Superior temporal gyrus (tissue), 1 donor: ENCODE measurements at regions not wholly inside any gene's neighbourhood (a gene's known extent, or its start where the extent isn't known, plus 50 kb on each side); places are given as distances from the start of the nearest gene placed in this dataset.
"Not testable (repeated sequence)": the region's sequence is repeated elsewhere in the genome, so short reads cannot be mapped to it uniquely, and the experiment has no call there.

Experiments used
- DNase-seq: peaks from one replicate; pipeline ENCODE4 v3.0.0-alpha.2; 2016; ENCODE audit errors: extremely low spot score

DNA sequence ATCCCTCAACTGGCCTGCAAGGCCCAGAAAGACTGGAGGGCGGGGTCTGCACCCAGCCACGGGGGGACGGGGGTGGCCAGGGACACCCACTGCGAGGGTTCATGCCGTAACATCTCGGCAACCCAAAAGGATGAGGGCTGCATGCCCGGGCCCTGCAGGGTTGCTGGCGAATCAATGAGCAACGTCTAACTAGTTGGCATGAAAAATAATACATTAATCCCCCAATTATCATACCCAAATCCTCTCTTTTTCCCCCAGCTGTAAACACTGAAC is 232.2 kb downstream of the TUBA3C start:
- no peak for DNase-seq

DNA sequence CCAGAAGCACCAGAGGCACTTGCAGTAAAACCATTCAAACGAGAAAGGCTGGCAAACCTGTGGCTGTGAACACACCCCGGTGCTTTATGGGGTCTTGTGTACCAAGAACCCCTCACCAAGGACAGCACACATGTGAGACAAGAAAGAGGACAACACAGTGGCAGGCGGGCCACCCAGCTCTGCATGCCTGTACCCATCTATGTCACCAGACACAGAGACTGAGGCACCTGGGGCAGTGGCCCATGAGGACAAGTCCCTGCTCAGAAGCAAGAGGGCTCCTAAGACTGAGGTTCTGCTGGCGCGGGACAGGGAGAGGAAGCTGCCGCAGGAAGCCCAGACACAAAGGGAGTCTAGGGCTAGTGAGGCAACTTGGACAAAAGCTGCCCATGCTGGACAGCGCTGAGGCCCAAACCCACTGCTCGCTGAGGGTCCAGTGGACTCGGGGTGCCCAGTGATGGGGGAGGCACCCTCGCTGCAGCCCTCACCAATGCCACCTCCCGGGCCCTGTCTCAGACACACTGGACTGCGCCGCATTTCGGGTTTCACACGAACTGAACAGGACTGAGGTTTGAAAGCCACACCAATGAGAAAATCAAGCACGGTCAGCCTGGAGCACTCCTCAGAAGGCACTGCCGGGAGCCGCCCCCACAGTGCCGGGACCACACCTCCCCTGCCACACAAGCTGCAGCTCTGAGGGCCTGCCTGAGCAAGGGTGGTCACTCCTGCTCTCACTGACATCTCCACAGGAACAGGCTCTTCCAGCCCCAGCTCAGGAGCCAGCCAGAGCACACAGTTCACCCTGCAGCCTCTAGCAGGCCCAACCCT is 232.7 kb downstream of the TUBA3C start:
- no peak for DNase-seq

DNA sequence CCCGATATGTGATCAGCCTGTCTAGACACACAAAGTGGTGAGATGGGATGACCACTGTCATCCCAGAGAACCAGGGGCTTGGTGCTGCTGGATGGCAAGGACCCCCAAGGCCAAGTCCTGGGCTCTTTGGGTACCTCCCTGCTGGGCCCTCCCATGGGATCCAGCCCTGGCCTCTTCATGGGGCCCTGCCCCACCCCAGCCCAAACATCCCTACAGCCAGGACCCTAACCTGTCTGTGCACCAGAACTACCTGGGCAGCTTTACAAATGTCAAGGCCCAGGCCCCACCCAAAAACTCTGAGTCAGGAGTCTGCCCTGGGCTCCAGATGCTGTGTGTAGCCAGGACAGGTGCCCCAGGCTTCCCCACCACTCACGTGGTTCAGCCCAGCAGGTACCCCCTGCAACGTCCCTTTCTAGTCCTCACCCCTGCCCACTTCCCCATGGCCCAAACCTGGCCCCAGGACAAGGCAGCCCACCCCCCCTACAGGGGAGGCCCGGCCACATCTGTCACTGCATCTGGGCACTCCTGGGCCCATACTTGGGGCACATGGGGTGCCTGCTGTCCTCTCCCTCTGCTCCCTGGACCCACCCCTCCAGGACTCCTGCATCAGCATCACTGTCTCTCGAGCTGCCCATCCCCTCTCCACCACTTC is 233.5 kb downstream of the TUBA3C start:
- no peak for DNase-seq

DNA sequence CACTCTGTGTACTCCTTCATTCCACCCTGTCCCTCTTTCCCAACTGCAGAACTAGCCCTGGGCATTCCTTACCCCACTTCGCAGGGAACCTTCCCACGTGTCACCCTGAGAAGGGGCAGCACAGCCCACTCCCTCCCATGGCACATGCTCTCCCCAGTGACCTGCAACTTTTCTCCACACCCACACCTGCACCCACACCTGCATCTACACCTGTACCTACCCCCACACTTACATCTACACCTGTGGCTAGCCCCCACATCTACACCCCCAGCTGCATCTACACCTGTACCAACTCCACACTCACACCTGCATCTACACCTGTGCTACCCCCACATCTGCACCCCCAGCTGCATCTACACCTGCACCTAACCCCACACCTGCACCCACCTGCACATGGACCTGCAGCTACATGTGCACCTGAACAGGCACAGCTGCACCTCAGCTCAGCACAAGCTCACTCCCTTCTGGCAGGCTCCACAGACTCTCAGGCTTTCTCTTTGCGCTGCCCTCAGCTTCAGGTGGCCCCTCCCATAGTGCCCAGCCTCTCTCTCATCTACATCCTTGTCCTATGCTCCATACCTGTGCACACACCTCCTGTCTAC is 234.1 kb downstream of the TUBA3C start:
- DNase-seq: no peak

DNA sequence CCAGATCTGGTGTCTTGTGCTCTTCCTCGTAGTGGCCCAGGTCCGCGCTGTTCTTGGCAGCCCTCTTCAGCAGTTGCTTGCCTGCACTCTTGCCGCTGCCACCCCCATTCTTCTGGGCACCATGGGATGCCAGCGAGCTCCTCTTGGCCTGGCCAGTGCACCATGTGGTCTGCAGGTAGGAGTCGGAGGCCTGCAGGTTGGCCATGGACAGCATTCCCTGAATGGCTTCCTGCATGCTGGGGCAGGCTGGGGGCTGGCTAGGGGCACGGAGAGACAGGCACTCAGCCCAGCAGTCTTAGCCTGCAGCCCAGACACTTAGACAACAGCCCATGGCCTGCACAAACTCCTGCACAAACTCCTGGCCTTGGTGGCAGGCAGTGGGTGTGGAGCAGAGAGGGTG is 234.9 kb downstream of the TUBA3C start:
- no peak for DNase-seq

DNA sequence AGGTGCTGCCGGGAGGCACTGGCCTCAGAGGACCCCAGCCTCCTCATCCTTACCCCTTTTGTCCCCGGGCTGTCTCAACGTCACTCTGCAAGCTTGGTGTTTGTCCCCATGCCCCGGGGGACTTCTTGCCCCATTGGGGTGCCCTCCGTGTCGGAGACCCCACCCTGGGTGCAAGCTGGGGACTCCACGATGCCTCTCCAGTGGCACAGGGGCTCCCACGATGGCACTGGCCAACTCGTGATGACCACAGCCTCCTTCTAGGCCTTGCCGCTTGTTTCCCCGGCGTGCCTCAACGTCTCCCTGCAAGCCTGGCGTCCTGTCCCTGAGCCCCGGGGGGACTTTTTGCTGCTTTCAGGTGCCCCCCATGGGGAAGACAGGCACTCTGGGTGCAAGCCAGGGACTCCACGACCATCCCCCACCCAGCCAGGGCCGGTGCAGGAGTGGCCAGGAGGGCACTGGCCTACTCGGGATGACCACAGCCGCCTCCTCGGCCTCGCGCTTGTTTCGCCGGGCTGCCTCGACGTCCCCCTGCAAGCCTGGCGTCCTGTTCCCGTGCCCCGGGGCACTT is 237.0 kb downstream of the TUBA3C start:
- DNase-seq: no peak

DNA sequence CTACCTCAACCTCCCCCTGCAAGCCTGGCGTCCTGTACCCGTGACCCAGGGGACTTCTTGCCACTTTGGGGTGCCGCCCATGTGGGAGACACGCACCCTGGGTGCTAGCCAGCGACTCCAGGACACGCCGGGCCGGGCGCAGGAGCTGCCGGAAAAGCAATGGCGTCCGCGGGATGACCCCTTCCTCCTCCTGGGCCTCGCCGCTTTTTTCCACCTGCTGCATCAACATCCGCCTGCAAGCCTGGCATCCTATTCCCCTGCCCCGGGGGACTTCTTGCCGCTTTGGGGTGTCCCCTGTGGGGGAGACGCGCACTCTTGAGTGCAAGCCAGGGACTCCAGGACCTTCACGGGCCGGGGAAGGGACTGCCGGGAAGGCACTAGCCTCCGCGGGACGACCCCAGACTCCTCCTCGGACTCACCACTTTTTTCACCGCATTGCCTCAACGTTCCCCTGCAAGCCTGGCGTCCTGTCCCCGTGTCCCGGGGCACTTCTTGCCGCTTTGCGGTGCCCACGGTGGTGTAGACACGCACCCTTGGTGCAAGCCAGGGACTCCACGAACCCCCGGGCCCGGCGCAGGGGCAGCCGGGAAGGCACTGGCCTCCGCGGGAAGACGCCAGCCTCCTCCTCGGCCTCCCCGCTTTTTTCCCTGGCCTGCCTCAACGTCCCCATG is 237.8 kb downstream of the TUBA3C start:
- DNase-seq: no peak

DNA sequence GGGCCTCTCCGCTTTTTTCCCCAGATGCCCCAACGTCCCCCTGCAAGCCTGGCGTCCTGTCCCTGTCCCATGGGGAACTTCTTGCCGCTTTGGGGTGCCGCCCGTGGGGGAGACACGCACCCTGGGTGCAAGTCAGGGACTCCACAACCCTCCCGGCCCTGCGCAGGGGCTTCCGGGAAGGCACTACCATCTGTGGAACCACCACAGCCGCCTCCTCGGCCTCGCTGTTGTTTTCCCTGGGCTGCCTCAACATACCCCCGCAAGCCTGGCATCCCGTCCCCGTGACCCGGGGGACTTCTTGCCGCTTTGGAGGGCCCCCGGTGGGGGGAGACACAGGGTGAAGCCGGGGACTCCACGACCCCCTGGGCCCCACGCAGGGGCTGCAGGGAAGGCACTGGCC is 238.4 kb downstream of the TUBA3C start:
- no peak for DNase-seq

DNA sequence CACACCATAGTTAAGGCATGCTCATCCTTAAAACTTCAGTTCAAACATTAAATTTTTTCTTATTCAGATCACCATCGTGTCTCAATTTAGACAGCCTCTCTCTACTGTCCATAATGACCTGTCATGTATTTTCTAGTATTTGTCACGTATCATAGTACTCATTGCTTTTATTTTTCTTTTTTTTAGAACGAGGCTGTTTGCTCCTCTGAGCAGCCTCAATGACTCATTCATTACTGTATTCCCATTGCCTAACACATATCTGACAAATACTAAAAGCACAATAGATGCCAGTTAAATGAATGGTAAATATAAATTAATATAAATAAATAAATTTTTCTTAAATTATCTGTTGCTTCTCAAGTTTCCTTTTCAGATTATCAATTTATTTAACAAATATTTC is 245.5 kb downstream of the TUBA3C start:
- DNase-seq: no peak

DNA sequence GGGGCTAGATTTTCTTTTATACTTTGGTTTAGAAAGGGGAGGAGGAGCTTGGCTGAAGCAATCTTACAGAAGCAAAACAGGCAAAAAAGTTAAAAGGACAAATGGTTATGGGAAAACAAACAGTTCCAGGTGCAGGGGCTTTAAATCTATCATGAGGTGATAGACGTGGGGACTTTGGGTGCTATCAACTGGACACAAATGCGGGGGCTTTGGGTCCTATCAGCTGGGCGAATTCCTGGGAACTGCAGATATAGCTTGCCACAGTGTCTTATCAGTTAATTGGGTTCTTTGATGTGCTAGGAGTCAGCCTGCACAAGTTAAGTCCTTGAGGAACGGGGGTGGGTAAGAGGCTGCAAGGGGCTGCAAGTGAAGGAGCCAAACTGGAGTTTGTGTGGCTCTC is 260.6 kb downstream of the TUBA3C start:
- no peak for DNase-seq

DNA sequence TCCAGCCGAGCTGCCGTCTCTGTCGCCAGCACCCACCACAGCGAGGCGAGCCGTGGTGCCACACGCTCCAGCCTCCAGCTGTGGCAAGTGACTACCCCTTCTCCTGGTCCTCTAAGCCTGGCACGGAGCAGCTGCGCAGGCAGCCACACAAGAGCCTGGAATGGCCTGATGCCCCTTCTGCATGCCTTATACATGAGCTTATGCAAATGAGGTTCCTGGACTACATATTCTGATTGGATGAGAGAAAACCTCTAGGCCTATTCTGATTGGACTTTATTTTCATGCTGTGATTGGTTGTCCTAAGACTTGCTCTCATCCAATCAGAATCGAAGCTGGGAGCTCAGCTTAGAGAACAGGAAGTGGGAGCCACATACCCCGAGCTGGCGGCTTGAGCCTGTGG is 276.5 kb downstream of the TUBA3C start:
- DNase-seq: not testable (repeated sequence)

DNA sequence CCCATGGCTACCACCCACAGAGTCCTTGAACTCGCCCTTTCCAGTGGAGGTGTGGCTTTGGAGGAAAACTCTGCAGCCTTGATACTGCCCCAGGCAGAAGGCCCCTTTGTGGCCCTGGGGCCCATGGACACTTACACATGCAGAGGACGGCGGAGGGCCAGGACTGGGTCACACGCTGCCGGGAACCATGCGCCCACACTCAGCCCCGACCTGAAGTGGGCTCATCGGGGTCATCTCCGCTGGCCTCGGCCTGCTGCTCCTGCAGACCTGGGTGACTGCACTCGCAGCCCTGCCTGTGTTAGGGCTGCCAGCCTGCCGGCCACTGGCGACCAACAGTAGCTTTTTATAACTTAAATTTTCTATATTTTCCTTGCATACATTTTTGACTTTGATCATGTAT is 286.2 kb downstream of the TUBA3C start:
- DNase-seq: not testable (repeated sequence)

DNA sequence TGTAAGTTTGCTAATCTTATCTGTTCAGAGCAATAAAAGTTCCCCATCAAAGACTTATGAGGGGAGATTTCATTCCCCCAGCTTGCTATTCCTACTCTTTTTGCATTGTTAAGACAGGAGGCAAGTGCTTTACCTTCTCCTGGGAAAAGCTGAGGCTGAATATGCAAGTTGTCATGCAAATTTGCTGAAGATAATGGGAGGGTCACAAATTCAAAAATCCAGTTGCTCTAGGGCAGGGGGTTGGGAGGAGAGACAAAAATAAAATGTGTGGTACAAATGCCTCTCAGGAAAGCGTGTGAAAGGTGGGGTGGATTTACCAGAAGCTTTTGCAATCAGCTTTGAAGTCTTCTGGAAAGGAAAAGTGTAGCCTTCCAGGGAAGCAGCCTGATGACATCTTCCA is 290.4 kb downstream of the TUBA3C start:
- DNase-seq: not testable (repeated sequence)

DNA sequence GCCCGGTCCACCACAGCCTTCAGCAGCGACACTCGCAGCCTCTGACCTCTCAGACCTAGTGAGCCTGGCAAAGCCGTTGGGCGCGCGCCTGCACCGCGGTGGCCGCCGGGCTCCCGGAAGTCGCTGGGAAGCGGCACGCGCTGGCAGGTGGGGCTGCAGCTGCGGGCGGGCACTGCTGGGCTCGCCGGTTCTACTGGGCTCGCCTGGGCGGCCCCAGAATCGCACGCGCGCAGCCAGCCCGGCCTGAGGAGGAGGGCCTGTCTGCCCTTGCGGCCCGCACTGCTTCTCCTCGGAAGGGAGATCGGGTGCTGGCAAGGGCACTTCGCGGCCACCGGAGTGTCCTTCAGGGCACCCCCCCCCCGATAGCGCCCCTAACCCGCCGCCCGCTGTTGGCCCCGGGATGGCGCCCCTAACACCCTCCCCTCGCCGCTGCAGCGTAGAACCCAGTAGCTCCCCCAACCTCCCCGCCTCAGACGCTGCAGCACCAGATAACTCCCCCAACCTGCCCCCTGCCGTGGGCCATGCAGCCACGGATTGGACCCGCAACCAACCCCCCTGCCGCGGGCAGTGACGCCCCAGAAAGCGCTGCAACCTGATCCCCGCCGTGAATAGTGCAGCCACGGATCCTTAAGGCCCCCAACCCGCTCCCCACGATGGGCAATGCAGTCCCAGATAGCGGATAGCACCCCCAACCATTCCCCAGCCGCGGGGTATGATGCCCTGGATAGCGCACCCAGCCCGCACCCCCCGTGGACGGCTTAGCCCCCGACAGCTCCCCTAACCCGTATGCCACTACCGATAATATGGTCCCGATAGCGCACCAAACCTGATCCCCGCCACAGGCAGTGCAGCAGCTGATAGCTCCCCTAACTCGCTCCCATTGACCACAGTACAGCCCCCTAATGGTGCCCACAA is 306.5 kb downstream of the TUBA3C start:
- DNase-seq: not testable (repeated sequence)

DNA sequence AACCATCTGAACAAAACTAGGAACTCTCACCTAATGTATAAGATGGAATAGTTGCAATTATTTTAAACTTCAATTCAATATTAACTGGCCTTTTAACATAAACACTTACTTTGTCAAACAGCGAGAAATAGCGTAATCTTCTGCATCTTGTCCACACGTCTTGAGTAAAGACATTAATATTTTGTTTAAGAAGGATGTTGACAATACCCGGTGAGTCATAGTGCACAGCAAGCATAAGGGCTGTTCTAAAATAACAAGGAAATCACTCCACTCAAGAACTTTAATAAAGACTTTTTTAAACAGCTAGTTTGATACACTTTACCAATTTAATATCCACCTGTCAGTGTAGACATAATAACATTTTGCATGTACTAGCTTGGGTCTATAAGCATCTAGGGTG is 311.1 kb downstream of the TUBA3C start:
- not testable (repeated sequence) for DNase-seq

DNA sequence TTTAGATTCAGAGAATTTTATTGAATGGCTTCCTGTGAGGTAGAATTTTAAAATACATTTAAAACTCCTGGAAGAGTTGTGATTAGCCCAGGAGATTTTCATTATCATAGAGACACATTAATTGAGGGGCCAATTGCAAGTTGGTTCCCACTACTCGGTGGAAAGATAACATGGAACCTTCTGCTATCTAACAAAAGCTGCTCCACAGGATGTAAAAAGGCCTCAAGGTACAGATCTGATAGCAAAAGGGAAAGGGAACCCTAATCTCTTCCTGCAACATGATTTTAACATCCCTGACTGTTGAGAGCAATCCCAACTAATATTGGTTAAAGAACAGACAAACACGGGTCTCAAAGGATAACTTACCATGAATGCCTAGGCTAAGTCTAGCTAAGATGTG is 312.3 kb downstream of the TUBA3C start:
- DNase-seq: not testable (repeated sequence)

DNA sequence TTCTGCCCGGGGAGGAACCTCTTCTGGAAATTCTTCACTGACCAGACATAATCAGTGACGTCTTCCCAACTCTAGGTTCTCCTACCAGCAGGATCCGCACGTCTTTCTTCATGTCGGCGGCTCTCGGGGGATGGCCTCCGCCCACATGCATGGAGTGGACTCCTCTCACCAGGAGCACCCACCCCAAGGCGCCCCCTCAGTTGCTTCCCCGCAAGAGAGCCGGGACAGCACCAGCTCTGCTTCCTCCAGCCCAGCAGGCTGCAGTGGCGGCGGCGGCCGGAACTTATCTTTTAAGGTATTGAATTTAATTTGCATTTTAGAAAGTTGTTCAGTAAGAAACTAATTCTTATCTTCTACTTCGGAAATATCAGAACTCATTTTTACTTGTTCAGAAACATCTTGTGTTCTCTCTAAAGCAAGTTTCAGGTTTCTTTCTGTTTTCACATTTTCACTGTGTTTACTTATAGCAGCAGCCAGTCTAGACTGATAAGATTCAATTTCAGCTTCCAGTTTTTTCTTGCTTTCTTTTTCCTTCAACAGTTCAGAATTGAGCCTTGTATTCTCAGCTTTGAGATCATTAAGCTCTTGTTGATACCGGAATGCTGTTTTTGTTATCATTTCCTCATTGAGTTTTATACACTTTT is 343.5 kb downstream of the TUBA3C start:
- DNase-seq: not testable (repeated sequence)

DNA sequence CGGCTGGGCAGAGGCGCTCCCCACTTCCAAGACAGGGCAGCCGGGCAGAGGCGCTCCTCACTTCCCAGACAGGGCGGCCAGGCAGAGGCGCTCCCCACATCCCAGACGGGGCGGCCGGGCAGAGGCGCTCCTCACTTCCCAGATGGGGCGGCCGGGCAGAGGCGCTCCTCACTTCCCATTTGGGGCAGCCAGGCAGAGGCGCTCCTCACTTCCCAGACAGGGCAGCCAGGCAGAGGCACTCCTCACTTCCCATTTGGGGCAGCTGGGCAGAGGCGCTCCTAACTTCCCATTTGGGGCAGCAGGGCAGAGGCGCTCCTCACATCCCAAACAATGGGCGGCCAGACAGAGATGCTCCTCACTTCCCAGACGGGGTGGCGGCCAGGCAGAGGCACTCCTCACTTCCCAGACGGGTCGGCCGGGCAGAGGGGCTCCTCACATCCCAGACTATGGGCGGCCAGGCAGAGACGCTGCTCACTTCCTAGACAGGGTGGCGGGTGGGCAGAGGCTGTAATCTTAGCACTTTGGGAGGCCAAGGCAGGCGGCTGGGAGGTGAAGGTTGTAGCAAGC is 344.4 kb downstream of the TUBA3C start:
- DNase-seq: not testable (repeated sequence)

DNA sequence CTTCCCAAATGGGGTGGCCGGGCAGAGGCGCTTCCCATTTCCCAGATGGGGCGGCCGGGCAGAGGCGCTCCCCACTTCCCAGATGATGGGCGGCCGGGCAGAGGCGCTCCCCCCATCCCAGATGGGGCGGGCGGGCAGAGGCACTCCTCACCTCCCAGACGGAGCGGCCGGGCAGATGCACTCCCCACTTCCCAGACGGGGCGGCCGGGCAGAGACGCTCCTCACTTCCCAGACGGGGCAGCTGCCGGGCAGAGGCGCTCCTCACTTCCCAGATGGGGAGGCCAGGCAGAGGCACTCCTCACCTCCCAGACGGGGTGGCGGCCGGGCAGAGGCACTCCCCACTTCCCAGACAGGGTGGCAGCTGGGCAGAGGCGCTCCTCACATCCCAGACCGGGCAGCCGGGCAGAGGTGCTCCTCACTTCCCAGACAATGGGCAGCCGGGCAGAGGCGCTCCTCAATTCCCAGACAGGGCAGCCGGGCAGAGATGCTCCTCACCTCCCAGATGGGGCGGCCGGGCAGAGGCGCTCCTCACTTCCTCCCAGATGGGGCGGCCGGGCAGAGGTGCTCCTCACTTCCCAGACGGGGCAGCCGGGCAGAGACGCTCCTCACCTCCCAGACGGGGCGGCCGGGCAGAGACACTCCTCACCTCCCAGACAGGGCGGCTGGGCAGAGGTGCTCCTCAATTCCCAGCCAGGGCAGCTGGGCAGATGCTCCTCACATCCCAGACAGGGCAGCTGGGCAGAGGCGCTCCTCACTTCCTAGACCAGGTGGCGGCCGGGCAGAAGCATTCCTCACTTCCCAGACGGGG is 345.0 kb downstream of the TUBA3C start:
- not testable (repeated sequence) for DNase-seq
